Neutrophil (primary cell): ENCODE measurements at regions not wholly inside any gene's neighbourhood (a gene's known extent, or its start where the extent isn't known, plus 50 kb on each side); places are given as distances from the start of the nearest gene placed in this dataset.

Experiments used
- H3K27ac ChIP-seq: fragments of 200-600 bp; sonication (generic); 2 replicates; pipeline ENCODE4 v1.5.1; 2016; ENCODE audit warnings: mild to moderate bottlenecking, moderate library complexity
- H3K27me3 ChIP-seq: fragments of 200-600 bp; sonication (generic); 2 replicates; pipeline ENCODE4 v1.6.0; 2016; ENCODE audit warnings: mild to moderate bottlenecking
- H3K36me3 ChIP-seq: fragments of 200-600 bp; sonication (generic); 2 replicates; pipeline ENCODE4 v1.5.1; 2017
- H3K4me1 ChIP-seq, 2 experiments: fragments of 200-600 bp in 1 of 2; sonication (generic) in 1 of 2; 1 replicate in 1 of 2; 2 replicates in 1 of 2; pipeline versions ENCODE4 v1.5.1 to v1.6.1; 2013 to 2016; ENCODE audit warnings: low read depth in 1 of 2, low read length in 1 of 2, mild to moderate bottlenecking in 1 of 2, moderate library complexity in 1 of 2; ENCODE audit not compliant: control insufficient read depth in 1 of 2, insufficient read depth in 1 of 2
- H3K4me3 ChIP-seq, 2 experiments: fragments of 200-600 bp in 1 of 2; sonication (generic) in 1 of 2; 1 replicate in 1 of 2; 2 replicates in 1 of 2; pipeline ENCODE4 v1.5.1; 2013 to 2016; ENCODE audit warnings: low read depth in 1 of 2, low read length in 1 of 2, mild to moderate bottlenecking in 1 of 2, moderate library complexity in 1 of 2
- H3K9me3 ChIP-seq: fragments of 200-600 bp; sonication (generic); 2 replicates; pipeline ENCODE4 v1.5.1; 2016
- CTCF ChIP-seq: fragments of 200-600 bp; sonication (generic); IDR thresholded peaks from 2 replicates; pipeline ENCODE4 v1.5.1; 2016; ENCODE audit warnings: antibody characterized with exemption

GRCh38 chr14:96633096-96633495, 130.9 kb downstream of the PAPOLA start:
- Histone ChIP-seq H3K9me3 (no peaks in the 10 kb centered on the region), H3K36me3 (no peaks in the 10 kb centered on the region), H3K4me1 (no peaks in the 10 kb centered on the region), H3K4me3 (no peak overlapping the region), H3K27me3 (peaks cover 2% of the 10 kb centered on the region), H3K27ac (no peak overlapping the region)
- TF ChIP-seq CTCF, result no peak

GRCh38 chr14:96634481-96634880, 132.3 kb downstream of the PAPOLA start:
- H3K4me3 ChIP-seq, result no peak overlapping the region
- no peaks in the 10 kb centered on the region for H3K27me3 ChIP-seq
- H3K9me3 ChIP-seq, result no peaks in the 10 kb centered on the region
- no peaks in the 10 kb centered on the region for H3K36me3 ChIP-seq
- no peak for TF ChIP-seq CTCF
- H3K27ac ChIP-seq, result no peak overlapping the region
- no peaks in the 10 kb centered on the region for H3K4me1 ChIP-seq

- Histone ChIP-seq H3K4me3 (no peak overlapping the region), H3K36me3 (no peaks in the 10 kb centered on the region), H3K27me3 (no peaks in the 10 kb centered on the region), H3K4me1 (no peaks in the 10 kb centered on the region), H3K9me3 (no peaks in the 10 kb centered on the region), H3K27ac (no peak overlapping the region)
- TF ChIP-seq CTCF, result no peak
These were observed 132.7 kb downstream of the PAPOLA start for GRCh38 chr14:96634896-96635295.

- Histone ChIP-seq H3K27me3 (no peaks in the 10 kb centered on the region), H3K36me3 (no peaks in the 10 kb centered on the region), H3K4me1 (no peaks in the 10 kb centered on the region), H3K4me3 (no peak overlapping the region), H3K27ac (no peak overlapping the region), H3K9me3 (no peaks in the 10 kb centered on the region)
- no peak for TF ChIP-seq CTCF
These were observed 133.7 kb downstream of the PAPOLA start for GRCh38 chr14:96635850-96636249.

- H3K4me1 ChIP-seq, result no peaks in the 10 kb centered on the region
- H3K27ac ChIP-seq, result no peak overlapping the region
- no peaks in the 10 kb centered on the region for H3K36me3 ChIP-seq
- H3K9me3 ChIP-seq, result no peaks in the 10 kb centered on the region
- no peaks in the 10 kb centered on the region for H3K27me3 ChIP-seq
- TF ChIP-seq CTCF, result no peak
- no peak overlapping the region for H3K4me3 ChIP-seq
These were observed 135.3 kb downstream of the PAPOLA start for GRCh38 chr14:96637521-96637920.
